Sigmoid colon (tissue), 4 donors: ENCODE measurements at regions not wholly inside any gene's neighbourhood (a gene's known extent, or its start where the extent isn't known, plus 50 kb on each side); places are given as distances from the start of the nearest gene placed in this dataset.

Source experiments
- CTCF ChIP-seq, 4 experiments: fragments of 450-650 bp in 3 of 4; fragments of 200-600 bp in 1 of 4; IDR thresholded peaks; one replicate each; pipeline ENCODE4 v1.5.1; 2016 to 2019; ENCODE audit warnings: antibody characterized with exemption in 4 of 4, mild to moderate bottlenecking in 3 of 4, moderate library complexity in 2 of 4
- POLR2A ChIP-seq, 2 donors: fragments of 450-650 bp; IDR thresholded peaks; one replicate each; pipeline ENCODE4 v1.6.1; 2016; ENCODE audit warnings: antibody characterized with exemption in 2 of 2, mild to moderate bottlenecking in 2 of 2, moderate library complexity in 2 of 2
- POLR2AphosphoS5 ChIP-seq, 4 donors: sonication (generic); formaldehyde crosslinking; IDR thresholded peaks; one replicate each; pipeline ENCODE4 v1.6.1; 2017; ENCODE audit warnings: antibody characterized with exemption in 4 of 4

GRCh38 chr4:32662803-32663202 lies 1942.6 kb downstream of the PCDH7 start:
- TF ChIP-seq POLR2AphosphoS5 (IDR thresholded peaks at IDR 0.05) (no peak), CTCF (IDR thresholded peaks at IDR 0.05) (no peak), POLR2A (IDR thresholded peaks at IDR 0.05) (no peak)
